IMR-90 (cell line): ENCODE measurements at regions not wholly inside any gene's neighbourhood (a gene's known extent, or its start where the extent isn't known, plus 50 kb on each side); places are given as distances from the start of the nearest gene placed in this dataset.

ENCODE experiments used
- ATAC-seq: fragments of 200-7000 bp; cut with Tn5 transposase; 2 replicates; pipeline ENCODE4 v1.9.1; 2020; ENCODE audit warnings: low read depth, mild to moderate bottlenecking, moderate library complexity
- BruUV-seq: library from RNA; stranded (reverse); fragments of 400-500 nt; replicated peaks from 2 replicates; lab custom pipeline; 2021; lab: Mats Ljungman, UMichigan
- CTCF ChIA-PET: fragments of 300-600 bp; formaldehyde crosslinking; extraction: SDS; loops from one replicate; lab custom pipeline; 2021; ENCODE audit warnings: antibody characterized with exemption; lab: Yijun Ruan, JAX
- POLR2A ChIA-PET: fragments of 300-600 bp; sonication (Branson Sonifier 250); formaldehyde crosslinking; loops from one replicate; lab custom pipeline; 2022; ENCODE audit warnings: antibody characterized with exemption; ENCODE audit not compliant: unreplicated experiment; lab: Charles Lee
- DNase-seq: peaks from one replicate; pipeline ENCODE4 v3.0.0; 2013
- H2AFZ ChIP-seq: replicated peaks from 2 replicates; pipeline ENCODE3; 2013; ENCODE audit warnings: low read length, mild to moderate bottlenecking; ENCODE audit not compliant: poor library complexity
- H2AK5ac ChIP-seq: 2 replicates; pipeline ENCODE4 v1.6.1; 2013; ENCODE audit warnings: low read depth, low read length, inconsistent platforms
- H2AK9ac ChIP-seq: replicated peaks from 2 replicates; pipeline ENCODE3; 2013; ENCODE audit warnings: mild to moderate bottlenecking, low read depth, low read length, moderate library complexity; ENCODE audit not compliant: poor library complexity
- H2BK120ac ChIP-seq: 2 replicates; pipeline ENCODE4 v1.6.1; 2013; ENCODE audit warnings: low read depth, low read length, inconsistent platforms
- H2BK15ac ChIP-seq: 3 replicates; pipeline ENCODE4 v1.6.1; 2013; ENCODE audit warnings: low read depth, low read length, inconsistent platforms
- H2BK20ac ChIP-seq: 2 replicates; pipeline ENCODE4 v1.6.1; 2013; ENCODE audit warnings: low read depth, mild to moderate bottlenecking, inconsistent platforms, low read length, moderate library complexity
- H2BK5ac ChIP-seq: 2 replicates; pipeline ENCODE4 v1.6.1; 2013; ENCODE audit warnings: mild to moderate bottlenecking, low read depth, low read length, inconsistent platforms; ENCODE audit not compliant: poor library complexity, severe bottlenecking
- H3K14ac ChIP-seq: replicated peaks from 2 replicates; pipeline ENCODE4 v1.6.1; 2013; ENCODE audit warnings: low read depth, low read length, inconsistent platforms
- H3K18ac ChIP-seq: 2 replicates; pipeline ENCODE4 v1.6.1; 2013; ENCODE audit warnings: low read depth, low read length, control low read depth
- H3K23ac ChIP-seq: 2 replicates; pipeline ENCODE4 v1.6.1; 2013; ENCODE audit warnings: low read depth, low read length, inconsistent platforms
- H3K27ac ChIP-seq: 2 replicates; pipeline ENCODE4 v1.5.1; 2013; ENCODE audit warnings: mild to moderate bottlenecking, control low read depth, low read length; ENCODE audit not compliant: insufficient read depth
- H3K27me3 ChIP-seq: 2 replicates; pipeline ENCODE4 v1.6.1; 2013; ENCODE audit warnings: low read length; ENCODE audit not compliant: control insufficient read depth, insufficient read depth
- H3K36me3 ChIP-seq: 2 replicates; pipeline ENCODE4 v1.6.1; 2013; ENCODE audit warnings: low read length, mixed read lengths; ENCODE audit not compliant: control insufficient read depth, insufficient read depth
- H3K4ac ChIP-seq: 2 replicates; pipeline ENCODE4 v1.6.1; 2013; ENCODE audit warnings: low read depth, low read length, inconsistent platforms
- H3K4me1 ChIP-seq: 2 replicates; pipeline ENCODE4 v1.6.1; 2013; ENCODE audit warnings: low read length, mixed read lengths; ENCODE audit not compliant: control insufficient read depth, insufficient read depth
- H3K4me2 ChIP-seq: 2 replicates; pipeline ENCODE4 v1.6.1; 2013; ENCODE audit warnings: low read depth, mild to moderate bottlenecking, control low read depth, low read length, moderate library complexity
- H3K4me3 ChIP-seq: 2 replicates; pipeline ENCODE4 v1.5.1; 2013; ENCODE audit warnings: low read depth, mild to moderate bottlenecking, control low read depth, low read length, moderate library complexity; ENCODE audit not compliant: insufficient read depth
- H3K56ac ChIP-seq: 2 replicates; pipeline ENCODE4 v1.6.1; 2013; ENCODE audit warnings: low read length, inconsistent platforms; ENCODE audit not compliant: insufficient read depth; ENCODE audit errors: extremely low read depth
- H3K79me1 ChIP-seq, 2 experiments: 2 replicates each; pipeline ENCODE4 v1.6.1; 2013; ENCODE audit warnings: low read length in 2 of 2, inconsistent platforms in 1 of 2, low read depth in 1 of 2
- H3K9ac ChIP-seq: 2 replicates; pipeline ENCODE4 v1.6.1; 2013; ENCODE audit warnings: low read depth, low read length, control low read depth
- H3K9me1 ChIP-seq: 2 replicates; pipeline ENCODE4 v1.6.1; 2013; ENCODE audit warnings: low read length, inconsistent platforms; ENCODE audit not compliant: insufficient read depth
- H3K9me3 ChIP-seq: 2 replicates; pipeline ENCODE4 v1.6.1; 2013; ENCODE audit warnings: low read length; ENCODE audit not compliant: control insufficient read depth, insufficient read depth
- H4K20me1 ChIP-seq: 2 replicates; pipeline ENCODE4 v1.6.1; 2013; ENCODE audit warnings: low read length, inconsistent platforms; ENCODE audit not compliant: insufficient read depth
- H4K5ac ChIP-seq: 2 replicates; pipeline ENCODE4 v1.6.1; 2013; ENCODE audit warnings: mild to moderate bottlenecking, low read depth, low read length, control low read depth
- H4K8ac ChIP-seq, 2 experiments: 2 replicates each; pipeline ENCODE4 v1.6.1; 2013; ENCODE audit warnings: low read depth in 2 of 2, low read length in 2 of 2, control low read depth in 1 of 2, inconsistent platforms in 1 of 2
- H4K91ac ChIP-seq: 2 replicates; pipeline ENCODE4 v1.6.1; 2013; ENCODE audit warnings: low read depth, low read length, inconsistent platforms; ENCODE audit not compliant: insufficient read depth
- BHLHE40 ChIP-seq: fragments of 150-350 bp; IDR thresholded peaks from 2 replicates; pipeline ENCODE4 v1.6.1; 2016; ENCODE audit warnings: mild to moderate bottlenecking, low read depth, low read length
- CEBPB ChIP-seq: IDR thresholded peaks from 2 replicates; pipeline ENCODE4 v1.6.1; 2012; ENCODE audit warnings: low read depth, low read length, improper control_type of control experiment
- CHD1 ChIP-seq: IDR thresholded peaks from 2 replicates; pipeline ENCODE4 v1.6.1; 2012; ENCODE audit warnings: low read depth, low read length, improper control_type of control experiment
- FOS ChIP-seq: fragments of 150-350 bp; IDR thresholded peaks from 2 replicates; pipeline ENCODE4 v1.6.1; 2016; ENCODE audit warnings: low read depth, low read length
- MAFK ChIP-seq: IDR thresholded peaks from 2 replicates; pipeline ENCODE4 v1.6.1; 2012; ENCODE audit warnings: low read depth, low read length, improper control_type of control experiment
- MAZ ChIP-seq: IDR thresholded peaks from 2 replicates; pipeline ENCODE4 v1.6.1; 2012; ENCODE audit warnings: low read depth, mild to moderate bottlenecking, low read length, improper control_type of control experiment, moderate library complexity, borderline replicate concordance
- MXI1 ChIP-seq: IDR thresholded peaks from 2 replicates; pipeline ENCODE4 v1.6.1; 2012; ENCODE audit warnings: low read depth, mild to moderate bottlenecking, low read length, moderate library complexity, borderline replicate concordance
- NFE2L2 ChIP-seq: fragments of 150-350 bp; IDR thresholded peaks from 2 replicates; pipeline ENCODE4 v1.6.1; 2016; ENCODE audit warnings: low read depth, mild to moderate bottlenecking, low read length
- POLR2A ChIP-seq: IDR thresholded peaks from 2 replicates; pipeline ENCODE4 v1.6.1; 2012; ENCODE audit warnings: mild to moderate bottlenecking, low read depth, low read length
- RAD21 ChIP-seq: IDR thresholded peaks from 2 replicates; pipeline ENCODE4 v1.6.1; 2012; ENCODE audit warnings: low read length, improper control_type of control experiment
- RCOR1 ChIP-seq: IDR thresholded peaks from 2 replicates; pipeline ENCODE4 v1.6.1; 2012; ENCODE audit warnings: mild to moderate bottlenecking, low read length, improper control_type of control experiment; ENCODE audit not compliant: insufficient replicate concordance
- SMC3 ChIP-seq: fragments of 150-350 bp; IDR thresholded peaks from 2 replicates; pipeline ENCODE4 v1.6.1; 2016; ENCODE audit warnings: low read depth, mild to moderate bottlenecking, antibody characterized with exemption, low read length, moderate library complexity
- WGBS, 2 experiments: methylation state at CpG; one replicate each; pipeline versions ENCODE4 v1.1.5 to v1.1.7; 2013; ENCODE audit warnings: missing lambda C conversion rate in 2 of 2; ENCODE audit not compliant: insufficient read length in 1 of 2; ENCODE audit errors: extremely low coverage in 2 of 2; 5-methylcytosine and 5-hydroxymethylcytosine counted together
- dilution Hi-C: fragments of 300-500 bp; cut with HindIII; formaldehyde crosslinking; loops from one replicate; pipeline ENCODE4 v1.14.3; 2018; ENCODE audit warnings: low sequenced_read_pairs; ENCODE audit not compliant: unreplicated experiment
- in situ Hi-C: fragments of 300-500 bp; cut with MboI; formaldehyde crosslinking; loops from 3 replicates; pipeline ENCODE4 v1.14.3; 2019; ENCODE audit warnings: low sequenced_read_pairs, inconsistent platforms, mixed read lengths
- intact Hi-C: fragments of 100-400 bp; cut with micrococcal nuclease; formaldehyde crosslinking; loops from 2 replicates; pipeline ENCODE4 v1.10.0; 2022
- TF ChIP-seq, protein P1 (sequence below): conservative IDR thresholded peaks from 2 replicates; pipeline ENCODE4 v1.5.1; 2012; ENCODE audit warnings: mild to moderate bottlenecking, low read depth, low read length, improper control_type of control experiment
- TF ChIP-seq, protein P2 (sequence below): fragments of 150-350 bp; IDR thresholded peaks from 2 replicates; pipeline ENCODE4 v1.6.1; 2017; ENCODE audit warnings: mild to moderate bottlenecking, antibody characterized with exemption, low read length, low read depth
- TF ChIP-seq, protein P3 (sequence below): fragments of 150-350 bp; IDR thresholded peaks from 2 replicates; pipeline ENCODE4 v1.6.1; 2016; ENCODE audit warnings: low read depth, mild to moderate bottlenecking, low read length, moderate library complexity, borderline replicate concordance

DNA sequence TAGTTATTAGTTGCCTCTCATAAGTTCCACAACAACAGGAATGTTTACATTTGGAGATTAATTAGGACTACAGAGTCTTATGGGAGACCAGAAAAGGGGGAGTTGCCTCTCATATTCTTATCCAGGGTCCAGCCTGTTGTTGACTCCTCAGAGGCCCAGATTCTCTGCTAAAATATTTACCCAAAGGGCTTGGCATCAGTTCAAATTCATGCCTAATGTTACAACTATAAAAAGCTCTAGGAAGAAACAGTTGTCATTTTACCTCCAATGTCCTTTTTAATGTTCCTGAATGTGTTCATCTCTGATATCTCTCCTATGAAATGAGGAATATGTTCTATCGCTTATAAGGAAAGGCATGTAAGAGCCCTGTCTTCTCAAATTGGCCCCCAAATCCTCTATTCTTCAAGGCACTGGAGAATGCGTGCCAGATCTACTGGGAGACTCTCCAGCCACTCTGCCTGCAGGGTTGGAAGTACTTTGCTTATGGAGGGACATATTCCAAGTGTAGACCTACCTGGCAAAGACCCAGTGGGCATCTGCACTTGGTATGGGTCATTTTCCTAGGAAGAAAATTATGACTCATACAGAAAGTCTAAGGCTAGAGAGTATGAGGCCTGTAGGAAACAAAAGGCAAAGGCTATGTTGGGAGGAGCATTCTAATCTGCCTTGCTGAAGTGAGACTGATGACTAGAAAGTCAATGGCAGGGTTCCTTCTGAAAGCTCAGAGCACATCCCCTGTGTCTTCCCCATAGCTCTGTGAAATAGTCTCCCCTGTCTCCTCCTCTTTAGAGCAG, 192.6 kb downstream of the ESM1 start:
- Histone ChIP-seq H2BK5ac (no peak overlapping the region), H3K27ac (no peak overlapping the region), H2AK5ac (peak overlapping the region; percentile 24; the same call in 1 of the 2 replicates), H4K5ac (no peak overlapping the region), H3K4ac (peak overlapping the region; percentile 17; the same call in 1 of the 2 replicates), H3K18ac (peak overlapping the region; percentile 20), H3K14ac (0 out of 2 replicates have a peak overlapping the region, but pooled peaks have one; percentile 17), H3K36me3 (no peaks in the 10 kb centered on the region), H2AFZ (peak overlapping the region; percentile 71), H3K79me1 (no peaks in the 10 kb centered on the region), H3K27me3 (no peaks in the 10 kb centered on the region), H2AK9ac (no peak overlapping the region), H3K9me3 (0 out of 2 replicates have a peak, but pooled peaks cover 3% of the 10 kb centered on the region), H3K9ac (no peak overlapping the region), H3K23ac (no peak overlapping the region), H4K20me1 (no peaks in the 10 kb centered on the region), H3K4me2 (no peak overlapping the region), H2BK120ac (no peak overlapping the region; the same call in 1 of the 2 replicates), H3K56ac (no peak overlapping the region), H4K8ac (no peak overlapping the region), H3K4me1 (peaks cover 17% of the 10 kb centered on the region), H4K91ac (no peak overlapping the region), H2BK20ac (peak overlapping the region; percentile 27; the same call in 1 of the 2 replicates), H3K9me1 (peaks cover 5% of the 10 kb centered on the region; the same call in 1 of the 2 replicates), H2BK15ac (peak overlapping the region; percentile 34; the same call in 1 of the 3 replicates), H3K4me3 (no peak overlapping the region)
- POLR2A ChIA-PET = no interaction called here
- in situ Hi-C loops = no loop called here
- DNase-seq (peak; percentile 22), ATAC-seq (peak; percentile 78)
- WGBS, 2 experiments = no CpG with 5 or more reads among the region's 2 CpGs
- dilution Hi-C loops = no loop called here
- intact Hi-C loops = no loop called here
- CTCF ChIA-PET = no interaction called here
- no TSS peak for BruUV-seq
- TF ChIP-seq, protein P1, sequence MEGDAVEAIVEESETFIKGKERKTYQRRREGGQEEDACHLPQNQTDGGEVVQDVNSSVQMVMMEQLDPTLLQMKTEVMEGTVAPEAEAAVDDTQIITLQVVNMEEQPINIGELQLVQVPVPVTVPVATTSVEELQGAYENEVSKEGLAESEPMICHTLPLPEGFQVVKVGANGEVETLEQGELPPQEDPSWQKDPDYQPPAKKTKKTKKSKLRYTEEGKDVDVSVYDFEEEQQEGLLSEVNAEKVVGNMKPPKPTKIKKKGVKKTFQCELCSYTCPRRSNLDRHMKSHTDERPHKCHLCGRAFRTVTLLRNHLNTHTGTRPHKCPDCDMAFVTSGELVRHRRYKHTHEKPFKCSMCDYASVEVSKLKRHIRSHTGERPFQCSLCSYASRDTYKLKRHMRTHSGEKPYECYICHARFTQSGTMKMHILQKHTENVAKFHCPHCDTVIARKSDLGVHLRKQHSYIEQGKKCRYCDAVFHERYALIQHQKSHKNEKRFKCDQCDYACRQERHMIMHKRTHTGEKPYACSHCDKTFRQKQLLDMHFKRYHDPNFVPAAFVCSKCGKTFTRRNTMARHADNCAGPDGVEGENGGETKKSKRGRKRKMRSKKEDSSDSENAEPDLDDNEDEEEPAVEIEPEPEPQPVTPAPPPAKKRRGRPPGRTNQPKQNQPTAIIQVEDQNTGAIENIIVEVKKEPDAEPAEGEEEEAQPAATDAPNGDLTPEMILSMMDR = no peak
- TF ChIP-seq RAD21 = no peak
- no peak for TF ChIP-seq MXI1
- no peak for TF ChIP-seq RCOR1
- TF ChIP-seq MAZ = no peak
- no peak for TF ChIP-seq FOS
- no peak for TF ChIP-seq NFE2L2
- no peak for TF ChIP-seq SMC3
- TF ChIP-seq, protein P2, sequence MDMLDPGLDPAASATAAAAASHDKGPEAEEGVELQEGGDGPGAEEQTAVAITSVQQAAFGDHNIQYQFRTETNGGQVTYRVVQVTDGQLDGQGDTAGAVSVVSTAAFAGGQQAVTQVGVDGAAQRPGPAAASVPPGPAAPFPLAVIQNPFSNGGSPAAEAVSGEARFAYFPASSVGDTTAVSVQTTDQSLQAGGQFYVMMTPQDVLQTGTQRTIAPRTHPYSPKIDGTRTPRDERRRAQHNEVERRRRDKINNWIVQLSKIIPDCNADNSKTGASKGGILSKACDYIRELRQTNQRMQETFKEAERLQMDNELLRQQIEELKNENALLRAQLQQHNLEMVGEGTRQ = no peak
- no peak for TF ChIP-seq CEBPB
- no peak for TF ChIP-seq CHD1
- TF ChIP-seq, protein P3, sequence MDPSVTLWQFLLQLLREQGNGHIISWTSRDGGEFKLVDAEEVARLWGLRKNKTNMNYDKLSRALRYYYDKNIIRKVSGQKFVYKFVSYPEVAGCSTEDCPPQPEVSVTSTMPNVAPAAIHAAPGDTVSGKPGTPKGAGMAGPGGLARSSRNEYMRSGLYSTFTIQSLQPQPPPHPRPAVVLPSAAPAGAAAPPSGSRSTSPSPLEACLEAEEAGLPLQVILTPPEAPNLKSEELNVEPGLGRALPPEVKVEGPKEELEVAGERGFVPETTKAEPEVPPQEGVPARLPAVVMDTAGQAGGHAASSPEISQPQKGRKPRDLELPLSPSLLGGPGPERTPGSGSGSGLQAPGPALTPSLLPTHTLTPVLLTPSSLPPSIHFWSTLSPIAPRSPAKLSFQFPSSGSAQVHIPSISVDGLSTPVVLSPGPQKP = no peak
- TF ChIP-seq POLR2A = no peak
- no peak for TF ChIP-seq BHLHE40
- no peak for TF ChIP-seq MAFK
